Globus pallidus (tissue), 1 donor: ENCODE measurements at regions not wholly inside any gene's neighbourhood (a gene's known extent, or its start where the extent isn't known, plus 50 kb on each side); places are given as distances from the start of the nearest gene placed in this dataset.
"Not testable (repeated sequence)": the region's sequence is repeated elsewhere in the genome, so short reads cannot be mapped to it uniquely, and the experiment has no call there.

Source experiments
- DNase-seq: peaks from one replicate; pipeline ENCODE4 v3.0.0-alpha.2; 2015; ENCODE audit warnings: low spot score

DNA sequence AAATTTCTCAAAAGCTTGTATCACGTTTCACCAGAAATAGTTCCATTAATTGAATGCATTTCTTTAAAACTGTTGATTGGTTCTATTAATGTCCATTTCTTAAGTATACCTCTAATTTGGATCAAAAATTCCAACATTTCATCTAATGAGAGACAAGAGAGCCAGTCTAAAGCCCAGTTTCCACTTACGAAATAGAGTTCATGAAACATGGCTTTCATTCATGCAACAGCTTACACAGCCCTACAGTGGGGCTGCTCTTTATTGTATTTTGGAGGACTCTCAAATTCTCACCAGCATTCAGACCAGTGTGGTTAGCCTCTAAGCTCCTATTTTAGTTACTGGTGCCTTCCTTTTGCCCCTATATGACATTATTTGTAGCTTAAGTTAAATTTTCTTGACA is 566.9 kb upstream of the RGMB start:
- DNase-seq, result no peak

DNA sequence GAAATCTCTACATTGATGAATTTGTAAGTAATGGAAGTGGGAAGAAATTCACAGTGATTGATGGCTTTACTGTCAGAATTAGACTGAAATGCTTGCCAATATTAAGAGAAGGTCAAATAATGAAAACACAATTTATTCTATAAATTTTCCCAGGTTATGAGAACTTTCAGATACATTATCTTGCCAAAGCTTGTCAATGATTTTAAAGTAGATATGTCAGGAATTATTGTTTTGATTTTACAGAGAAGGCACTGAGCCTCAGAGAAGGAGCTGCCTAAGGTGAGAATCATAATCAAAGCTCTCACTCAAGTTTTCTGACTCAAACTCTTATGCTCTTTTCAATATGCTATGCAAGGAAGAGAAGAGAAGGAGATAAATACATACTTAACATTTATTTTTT is 564.0 kb upstream of the RGMB start:
- no peak for DNase-seq

DNA sequence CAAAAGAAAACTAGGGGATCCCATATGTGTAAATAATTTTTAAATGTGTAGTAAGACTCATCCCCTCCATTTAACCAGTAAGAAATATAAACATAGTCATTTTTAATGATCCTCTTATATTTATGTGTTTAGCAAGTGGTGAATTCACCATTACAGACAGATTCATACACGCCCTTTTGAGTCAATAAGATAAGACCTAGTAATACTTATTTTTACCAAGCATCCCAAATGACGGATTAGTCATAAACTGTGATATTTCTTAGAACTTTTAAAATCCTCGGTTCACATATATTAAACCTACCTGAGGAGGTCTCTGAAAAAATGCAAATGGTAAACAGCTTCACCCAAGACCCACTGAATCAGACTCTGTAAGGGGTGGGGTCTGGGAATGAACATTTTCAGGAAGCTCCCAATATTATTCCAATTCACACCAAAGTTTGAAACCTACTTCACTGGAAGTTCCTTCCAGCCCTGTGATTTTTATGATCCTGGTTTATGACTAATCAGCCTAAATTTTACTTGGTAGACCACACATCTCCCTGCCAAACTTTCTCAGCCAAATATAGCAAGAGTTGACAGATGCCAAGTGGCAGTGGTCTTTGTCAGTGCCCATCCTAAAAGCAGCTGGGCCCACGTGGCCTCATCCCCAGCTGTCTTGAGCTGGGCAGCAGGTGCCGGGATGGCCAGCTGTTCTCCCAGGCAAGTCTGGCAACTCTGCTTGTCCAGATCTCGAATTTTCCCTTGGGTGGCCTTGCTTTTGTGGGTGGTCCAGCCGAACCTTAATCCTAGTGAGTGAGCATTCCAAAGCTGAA is 559.0 kb upstream of the RGMB start:
- DNase-seq, result no peak

DNA sequence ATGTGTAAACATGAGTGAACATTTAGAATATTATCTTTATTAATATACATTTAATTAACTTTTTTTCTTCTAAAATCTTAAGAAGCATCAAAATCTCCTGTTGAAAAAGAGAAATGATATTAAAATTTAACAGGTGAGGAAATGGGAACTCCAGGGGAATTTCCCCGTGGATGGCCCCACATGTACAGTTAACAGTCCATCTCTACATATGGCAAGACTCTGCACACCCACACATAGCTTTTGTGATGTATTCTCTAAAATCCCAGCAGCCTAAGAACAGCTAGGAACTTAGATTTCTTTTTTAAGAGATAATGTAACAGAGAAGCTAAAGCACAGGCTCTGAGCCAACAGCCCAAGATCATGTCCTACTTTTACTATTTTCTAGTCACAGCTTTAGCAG is 556.3 kb upstream of the RGMB start:
- DNase-seq, result no peak

DNA sequence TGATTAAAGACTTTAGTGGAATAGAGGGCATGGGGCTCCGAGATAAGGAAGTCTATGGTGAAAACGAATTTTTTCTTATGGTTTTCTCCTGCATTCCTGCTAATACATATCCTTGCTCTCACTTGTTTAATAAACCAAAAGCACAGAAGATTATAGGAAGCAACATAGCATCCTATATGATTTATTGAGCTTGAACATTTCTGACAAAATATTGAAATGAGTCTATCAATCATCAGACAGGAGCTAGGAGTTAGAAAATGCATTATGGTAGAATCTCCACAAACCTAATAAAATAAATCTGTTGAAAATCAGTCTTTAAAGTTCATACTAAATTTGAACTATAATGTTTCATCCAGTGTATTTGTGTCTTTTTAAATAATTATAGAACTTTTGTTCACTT is 554.6 kb upstream of the RGMB start:
- no peak for DNase-seq

DNA sequence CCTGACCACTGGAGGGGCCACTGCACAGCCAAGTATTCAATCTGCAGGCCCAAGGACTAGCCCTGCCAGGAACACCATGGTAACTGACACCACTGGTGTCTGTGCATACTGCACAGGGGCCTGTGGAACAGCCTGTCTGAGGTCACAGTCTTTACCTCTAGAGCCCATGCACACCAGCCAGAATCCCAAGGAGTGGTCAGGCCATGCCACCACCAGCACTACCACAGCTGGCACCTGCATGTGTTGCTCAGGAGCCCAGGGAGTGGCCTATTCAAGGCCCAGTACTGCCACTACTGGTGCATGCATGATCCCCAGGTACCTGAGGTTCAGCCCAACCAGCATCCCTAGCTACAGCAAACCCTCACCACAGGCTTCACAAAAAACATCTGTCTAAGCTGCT is 546.0 kb upstream of the RGMB start:
- DNase-seq, result no peak

DNA sequence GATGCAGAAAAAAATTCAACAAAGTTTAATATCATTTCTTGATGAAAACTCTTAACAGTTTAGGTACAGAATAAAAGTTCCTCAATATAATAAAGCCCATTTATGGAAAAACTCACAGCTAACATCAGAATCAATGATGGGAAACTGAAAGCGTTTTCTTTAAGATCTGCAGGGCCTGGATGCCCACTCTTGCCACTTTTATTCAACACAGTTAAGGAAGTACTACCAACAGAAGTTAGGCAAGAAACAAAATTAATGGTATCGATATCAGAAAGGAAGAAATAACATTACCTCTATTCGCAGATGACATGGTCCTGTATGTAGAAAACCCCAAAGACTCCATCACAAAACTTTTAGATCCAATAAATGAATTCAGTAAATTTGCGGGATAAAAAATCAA is 542.4 kb upstream of the RGMB start:
- DNase-seq, result no peak

DNA sequence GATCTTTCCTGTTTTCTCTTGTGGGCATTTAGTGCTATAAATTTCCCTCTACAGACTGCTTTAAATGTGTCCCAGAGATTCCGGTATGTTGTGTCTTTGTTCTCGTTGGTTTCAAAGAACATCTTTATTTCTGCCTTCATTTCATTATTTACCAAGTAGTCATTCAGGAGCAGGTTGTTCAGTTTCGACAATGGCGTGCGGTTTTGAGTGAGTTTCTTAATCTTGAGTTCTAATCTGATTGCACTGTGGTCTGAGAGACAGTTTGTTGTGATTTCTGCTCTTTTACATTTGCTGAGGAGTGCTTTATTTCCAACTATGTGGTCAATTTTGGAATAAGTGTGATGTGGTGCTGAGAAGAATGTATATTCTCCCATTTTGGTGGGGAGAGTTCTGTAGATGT is 535.7 kb upstream of the RGMB start:
- DNase-seq, result not testable (repeated sequence)

DNA sequence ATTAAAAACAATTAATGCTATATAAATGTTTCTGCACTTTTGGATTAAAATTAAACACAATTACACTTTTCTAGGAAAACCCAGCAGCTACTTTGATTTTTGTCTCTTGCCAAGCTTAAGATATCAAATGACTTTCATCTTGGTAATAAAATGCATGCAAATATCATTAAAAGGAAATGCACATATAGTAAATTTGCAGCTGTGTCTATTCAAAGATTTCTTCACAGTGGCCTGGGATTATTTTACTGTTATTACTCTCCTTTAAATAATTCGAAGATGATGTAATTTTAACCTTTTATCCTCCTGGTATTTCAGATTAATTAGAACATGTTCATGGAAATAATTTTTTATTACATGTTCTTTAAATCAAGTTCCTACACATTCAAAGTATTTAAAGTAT is 529.5 kb upstream of the RGMB start:
- no peak for DNase-seq

DNA sequence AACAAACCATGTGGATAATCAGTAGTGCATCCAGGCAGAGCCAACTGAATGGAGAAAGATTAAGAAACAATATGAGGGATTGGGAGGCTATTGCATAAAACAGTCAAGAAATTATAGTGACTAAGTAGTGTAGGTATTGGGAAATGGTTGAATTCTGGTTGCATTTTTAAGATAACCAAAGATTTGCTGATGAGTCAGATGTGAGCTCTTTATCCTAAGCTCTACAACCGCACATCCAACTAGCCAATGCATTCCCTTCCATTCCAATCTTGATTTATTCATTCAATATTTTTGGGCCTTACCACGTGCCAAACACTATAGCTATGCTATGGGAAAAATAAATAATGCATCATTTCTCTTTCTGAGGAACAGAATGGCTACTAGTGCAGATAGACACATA is 524.5 kb upstream of the RGMB start:
- DNase-seq, result no peak

DNA sequence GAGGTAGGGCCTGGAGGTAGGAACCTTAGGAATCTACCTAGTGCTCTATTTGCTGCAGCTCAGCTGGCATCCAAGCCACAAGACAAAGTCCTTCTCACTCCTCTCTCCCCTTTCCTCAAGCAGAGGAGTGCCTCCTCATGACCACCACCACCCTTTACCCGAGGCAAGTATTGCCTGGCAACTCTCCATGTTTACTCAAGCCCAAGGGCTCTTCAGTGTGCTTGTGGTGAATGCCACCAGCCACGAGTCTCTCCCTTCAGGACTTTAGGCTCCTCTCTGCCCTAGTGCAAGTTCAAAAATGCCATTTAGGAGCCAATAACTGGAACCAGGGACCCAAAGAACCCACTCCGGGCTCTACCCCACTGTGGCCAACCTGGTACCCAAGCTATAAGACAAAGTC is 514.5 kb upstream of the RGMB start:
- no peak for DNase-seq

DNA sequence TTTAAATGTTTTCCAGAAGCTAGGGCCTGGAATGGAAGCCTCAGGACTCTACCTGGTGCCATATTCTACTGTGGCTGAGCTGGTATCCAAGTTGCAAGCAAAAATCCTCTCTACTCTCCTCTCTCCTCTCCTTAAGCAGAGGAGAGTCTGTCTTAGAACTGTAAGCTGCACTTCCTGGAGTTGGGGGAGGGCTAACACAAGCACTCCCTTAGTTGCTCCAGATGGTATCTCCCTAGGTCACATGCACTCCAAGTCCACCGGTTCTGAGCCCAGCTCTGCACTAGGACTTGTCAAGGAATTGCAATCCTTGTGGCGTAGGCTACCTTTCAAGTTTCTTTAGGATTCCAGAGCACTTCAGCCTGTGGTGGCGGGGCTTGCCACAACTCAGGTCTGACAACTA is 513.9 kb upstream of the RGMB start:
- DNase-seq, result no peak

DNA sequence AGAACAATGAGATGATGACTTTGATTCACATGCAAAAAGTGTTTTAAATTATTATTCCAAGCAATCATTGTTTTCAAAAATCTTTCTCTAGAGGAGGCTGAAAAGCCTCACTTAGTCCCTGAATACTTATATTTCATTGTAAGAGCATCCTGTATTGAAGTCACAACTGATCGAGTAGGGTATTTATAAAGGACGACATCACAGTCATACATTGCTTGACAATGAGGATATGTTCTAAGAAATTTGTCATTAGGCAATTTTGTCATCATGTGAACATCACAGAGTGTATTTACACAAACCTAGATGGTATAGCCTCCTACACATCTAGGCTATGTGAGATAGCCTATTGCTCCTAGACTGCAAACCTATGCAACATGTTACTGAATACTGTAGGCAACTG is 510.4 kb upstream of the RGMB start:
- no peak for DNase-seq

DNA sequence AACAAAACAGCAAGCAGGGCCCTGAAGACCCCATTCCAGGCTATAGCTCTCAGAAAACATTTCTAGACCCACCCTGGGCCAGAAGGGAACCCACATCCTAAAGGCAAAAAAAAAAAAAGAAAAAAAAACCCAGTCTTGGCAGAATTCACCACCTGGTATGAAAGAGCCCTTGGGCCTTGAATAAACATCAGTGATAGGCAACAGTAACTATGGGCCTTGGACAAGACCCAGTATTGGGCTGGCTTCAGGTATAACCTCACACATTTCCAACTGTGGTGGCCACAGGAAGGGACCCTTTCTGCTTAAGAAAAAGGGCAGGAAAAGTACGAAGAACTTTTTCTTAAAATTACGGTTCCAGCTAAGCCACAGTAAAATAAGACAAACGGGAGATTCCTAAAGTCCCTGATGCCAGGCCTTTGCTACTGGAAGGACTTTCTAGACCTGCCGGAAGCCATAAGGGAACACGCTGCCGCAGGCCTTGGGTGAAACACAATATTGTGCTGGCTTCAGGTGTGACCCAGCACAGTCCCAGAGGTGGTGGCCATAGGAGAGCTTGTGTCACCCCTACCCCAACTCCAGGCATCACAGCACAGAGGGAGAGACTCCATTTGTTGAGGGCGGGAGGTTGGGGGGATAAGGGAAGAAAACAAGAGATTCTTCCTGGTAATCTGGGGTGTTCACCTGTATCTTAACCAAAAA is 505.2 kb upstream of the RGMB start:
- DNase-seq, result no peak

DNA sequence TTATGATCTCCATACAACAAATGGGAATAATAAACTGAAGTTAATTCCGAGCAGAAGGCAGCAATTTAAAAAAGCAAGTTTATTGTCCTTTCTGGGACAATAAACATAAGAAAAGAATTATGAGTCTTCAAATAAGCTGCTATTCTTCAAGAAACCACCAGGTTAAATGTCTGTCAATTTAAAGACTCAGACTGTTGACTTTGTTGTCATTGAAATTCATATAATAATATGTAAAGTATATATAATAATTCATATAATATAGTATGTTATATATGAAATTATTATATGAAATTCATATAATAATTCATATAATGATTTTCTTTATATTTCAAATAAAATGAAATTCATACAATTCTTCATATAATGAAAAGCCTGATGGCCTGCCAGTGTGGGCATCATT is 497.5 kb upstream of the RGMB start:
- no peak for DNase-seq

DNA sequence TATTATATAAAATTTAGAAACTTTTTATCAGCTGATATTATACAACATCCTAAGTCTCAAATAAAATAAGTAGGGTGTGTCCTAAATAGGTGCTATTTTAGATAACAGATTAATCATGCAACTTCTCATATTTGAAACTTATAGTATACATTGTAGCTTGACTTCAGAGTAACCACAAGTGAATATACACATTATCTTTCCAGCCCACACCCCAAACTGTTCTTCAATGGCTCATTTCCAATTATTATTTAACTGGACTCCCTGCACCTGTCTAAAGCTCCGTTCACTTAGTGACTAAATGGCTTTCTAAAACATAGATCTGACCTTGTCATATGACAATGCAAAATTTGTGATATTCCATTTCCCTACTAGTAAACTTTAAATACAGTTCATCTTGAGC is 490.9 kb upstream of the RGMB start:
- no peak for DNase-seq

DNA sequence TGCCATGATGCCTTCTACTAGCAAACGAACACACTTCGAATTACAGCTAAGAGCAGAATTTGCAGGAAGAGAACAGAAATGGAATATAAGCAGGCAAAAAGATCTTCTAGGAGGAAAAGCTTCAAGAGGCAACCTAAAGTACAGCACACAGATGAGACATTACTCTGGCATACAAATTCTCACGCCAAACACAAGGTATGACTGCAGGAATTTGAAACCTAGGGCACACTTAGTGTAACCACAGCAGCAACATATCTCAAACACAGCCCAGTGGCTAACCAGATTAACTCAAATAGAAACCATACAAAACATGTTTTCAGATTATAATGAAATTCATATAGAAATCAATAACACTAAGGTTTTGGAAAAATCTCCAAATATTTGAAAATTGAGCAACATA is 481.0 kb upstream of the RGMB start:
- no peak for DNase-seq

DNA sequence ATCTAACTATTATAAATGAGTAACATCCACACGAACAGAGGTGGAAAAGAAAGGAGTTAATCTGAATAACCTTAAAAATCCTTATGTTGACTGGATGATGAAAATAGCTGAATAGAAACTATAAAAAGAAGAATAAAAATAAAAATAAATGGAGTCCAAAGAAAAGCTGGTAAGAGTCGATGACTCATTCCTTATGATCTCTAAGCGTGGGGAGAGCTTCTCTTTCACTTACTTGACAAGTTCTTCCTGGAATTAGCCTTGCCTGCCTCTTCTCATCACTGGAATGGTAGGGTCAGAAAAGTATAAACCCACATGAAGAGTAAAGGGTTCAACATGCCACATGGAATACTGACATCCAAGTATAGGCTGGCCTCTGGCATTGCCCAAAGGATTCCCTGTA is 477.0 kb upstream of the RGMB start:
- no peak for DNase-seq

DNA sequence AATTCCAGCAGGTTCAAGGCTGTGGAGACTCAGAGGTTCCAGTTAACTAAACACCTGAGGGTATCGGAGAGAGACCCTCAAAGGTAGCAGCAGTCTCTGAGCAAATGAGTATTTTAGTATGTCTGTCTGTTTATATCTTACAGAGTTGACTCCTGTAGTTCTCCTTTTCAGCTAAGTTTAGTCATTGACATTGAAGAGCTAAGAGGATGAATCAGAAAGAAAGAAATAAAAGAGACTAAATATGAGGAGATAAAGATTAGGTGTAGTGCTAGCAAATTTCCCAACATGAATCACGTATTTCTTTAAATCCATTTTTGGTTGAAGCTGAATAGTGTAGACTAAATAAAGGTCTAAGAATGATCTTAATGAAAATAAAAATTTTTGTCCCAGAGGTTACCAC is 474.0 kb upstream of the RGMB start:
- DNase-seq, result no peak

DNA sequence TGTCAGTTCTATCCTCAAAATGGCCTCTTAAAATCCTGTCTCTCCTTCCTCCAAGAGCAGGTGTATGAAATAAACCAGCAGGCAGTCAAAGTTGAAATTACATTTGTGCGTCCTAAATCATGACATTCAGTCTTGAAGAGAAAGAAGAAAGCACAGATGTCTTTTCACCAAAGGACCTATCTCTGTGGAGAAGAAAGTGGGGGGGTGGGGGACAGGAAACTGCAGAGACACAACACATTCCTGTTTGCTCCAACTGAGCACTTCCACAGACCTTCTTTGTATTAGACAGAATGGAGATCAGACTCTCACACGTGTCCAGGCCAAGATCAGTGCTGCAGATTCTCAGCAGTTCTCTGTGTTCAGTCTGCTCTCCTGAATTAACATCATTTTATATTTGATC is 471.9 kb upstream of the RGMB start:
- peak; percentile 56 for DNase-seq

DNA sequence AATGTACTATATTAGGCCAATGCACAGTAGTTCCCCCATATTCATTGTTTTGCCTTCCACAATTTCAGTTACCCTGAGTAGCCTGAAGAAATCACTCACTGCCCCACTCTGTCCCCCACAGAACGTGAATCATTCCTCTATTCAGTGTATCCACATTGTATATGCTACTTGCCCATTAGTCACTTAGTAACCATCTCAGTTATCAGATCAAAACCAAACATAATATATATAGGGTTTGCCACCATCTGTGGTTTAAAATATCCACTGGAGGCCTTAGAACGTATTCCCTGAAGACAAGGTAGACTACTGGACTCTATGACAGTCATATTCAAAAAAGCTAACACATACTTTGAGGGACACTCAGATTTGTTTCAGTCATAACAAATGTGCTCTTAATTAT is 465.7 kb upstream of the RGMB start:
- no peak for DNase-seq

DNA sequence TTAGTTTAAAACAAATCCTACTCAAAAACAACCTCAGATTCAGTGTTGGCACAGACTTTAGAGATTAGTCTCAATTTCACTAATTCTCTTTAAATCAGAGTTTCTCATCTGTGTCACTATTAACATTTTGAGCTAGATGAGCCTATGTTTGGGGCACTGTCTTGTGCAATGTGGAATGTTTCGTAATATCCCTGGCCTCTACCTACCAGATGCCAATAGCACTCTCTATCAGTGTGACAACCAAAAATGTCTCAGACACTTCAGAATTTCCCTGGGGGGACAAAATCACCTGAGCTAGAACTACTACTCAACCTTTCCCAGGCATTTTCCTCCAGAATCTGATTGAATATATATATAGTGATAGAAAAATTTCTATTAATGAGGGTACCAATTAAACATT is 465.2 kb upstream of the RGMB start:
- DNase-seq, result no peak

DNA sequence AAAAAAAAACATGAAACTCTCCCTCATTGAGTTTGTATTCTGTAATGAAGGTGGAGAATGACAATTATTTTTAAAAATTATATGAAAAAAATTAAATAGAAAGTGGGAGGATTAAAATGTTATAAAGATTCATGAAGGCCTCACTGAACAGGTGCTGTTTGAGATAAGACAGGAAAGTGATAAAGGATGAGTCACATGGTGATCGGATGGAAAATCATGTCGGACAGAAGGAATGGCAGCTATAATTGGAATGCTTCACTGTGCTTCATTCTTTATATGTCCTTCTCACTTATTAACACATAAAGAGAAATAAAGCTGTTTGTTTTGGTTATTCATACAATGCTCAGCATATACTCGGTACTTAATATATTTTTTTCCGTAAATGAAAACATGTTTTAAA is 464.5 kb upstream of the RGMB start:
- no peak for DNase-seq
